ENCODE measurements at regions not wholly inside any gene's neighbourhood (a gene's known extent, or its start where the extent isn't known, plus 50 kb on each side); places are given as distances from the start of the nearest gene placed in this dataset.

DNA sequence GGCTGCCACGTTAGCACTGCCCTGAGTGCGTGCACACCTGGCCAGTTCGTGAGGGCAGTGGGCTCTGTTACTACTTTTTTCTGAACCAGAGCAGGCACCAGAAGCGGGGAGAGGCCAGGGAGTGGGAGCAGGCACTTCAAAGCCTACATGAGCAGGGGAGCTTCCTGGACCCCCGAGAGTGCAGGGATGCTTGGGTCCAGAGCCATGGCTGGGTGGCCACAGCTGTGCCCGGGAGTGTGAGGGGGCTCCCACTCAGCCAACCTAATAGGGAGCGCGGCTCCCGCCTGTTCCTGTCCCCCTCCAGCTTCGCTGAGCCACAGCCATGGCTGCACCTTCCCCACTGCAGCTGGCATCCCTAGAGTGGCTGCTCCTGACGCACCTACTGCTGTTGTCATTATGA lies 1423.3 kb downstream of the SI start:
- H3K4me3 ChIP-seq (ENCODE audit: insufficient read depth, low read depth, low read length) = no peak overlapping the region
- H3K36me3 ChIP-seq (replicated peaks; ENCODE audit: control insufficient read depth, insufficient read depth, low read length) = no peaks in the 10 kb centered on the region
- H3K27me3 ChIP-seq (ENCODE audit: control insufficient read depth, insufficient read depth, low read length) = no peaks in the 10 kb centered on the region
- DNase-seq = no peak

- Histone ChIP-seq H3K4me3 (ENCODE audit: insufficient read depth, low read depth, low read length) (no peak overlapping the region), H3K36me3 (replicated peaks; ENCODE audit: control insufficient read depth, insufficient read depth, low read length) (no peaks in the 10 kb centered on the region), H3K27me3 (ENCODE audit: control insufficient read depth, insufficient read depth, low read length) (no peaks in the 10 kb centered on the region)
- no peak for DNase-seq
Measured at GRCh38 chr3:163644172-163644571, 1434.1 kb downstream of the SI start.

DNA sequence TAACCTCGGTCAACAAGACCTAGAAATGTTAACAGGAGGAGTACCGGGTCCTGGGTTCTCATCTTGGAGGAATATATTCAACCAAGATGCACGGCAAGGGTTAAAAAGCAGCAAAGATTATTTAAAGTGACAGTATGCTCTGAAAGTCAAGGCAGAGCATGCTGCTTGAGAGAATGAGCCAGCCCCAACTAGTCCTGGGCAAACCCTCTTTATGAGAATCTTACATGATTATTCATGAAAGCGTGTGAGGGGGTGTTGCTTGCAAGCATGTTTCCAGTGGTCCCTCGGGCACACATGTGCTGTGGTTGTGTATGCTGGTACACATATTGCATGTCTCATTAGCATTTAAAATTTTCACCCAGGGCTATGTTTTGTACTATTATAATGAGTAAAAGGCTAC lies 1445.6 kb downstream of the SI start:
- H3K4me3 ChIP-seq (ENCODE audit: insufficient read depth, low read depth, low read length) = no peak overlapping the region
- H3K27me3 ChIP-seq (ENCODE audit: control insufficient read depth, insufficient read depth, low read length) = no peaks in the 10 kb centered on the region
- no peak for DNase-seq
- H3K36me3 ChIP-seq (replicated peaks; ENCODE audit: control insufficient read depth, insufficient read depth, low read length) = no peaks in the 10 kb centered on the region

DNA sequence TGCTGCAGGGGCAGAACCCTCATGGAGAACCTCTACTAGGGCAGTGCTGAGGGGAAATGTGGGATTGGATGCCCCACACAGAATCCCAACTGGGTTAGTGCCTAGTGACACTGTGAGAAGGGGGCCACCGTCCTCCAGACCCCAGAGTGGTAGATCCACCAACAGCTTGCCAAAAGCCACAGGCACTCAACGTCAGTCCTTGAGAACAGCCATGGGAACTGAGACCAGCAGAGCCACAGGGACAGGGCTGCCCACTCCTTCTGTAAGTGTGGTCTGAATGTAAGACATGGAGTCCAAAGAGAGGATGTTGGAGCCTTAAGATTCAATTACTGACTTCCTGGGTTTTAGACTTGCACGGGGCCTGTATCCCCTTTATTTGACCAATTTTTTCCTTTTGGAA lies 1451.5 kb downstream of the SI start:
- Histone ChIP-seq H3K4me3 (ENCODE audit: insufficient read depth, low read depth, low read length) (no peak overlapping the region), H3K36me3 (replicated peaks; ENCODE audit: control insufficient read depth, insufficient read depth, low read length) (no peaks in the 10 kb centered on the region), H3K27me3 (ENCODE audit: control insufficient read depth, insufficient read depth, low read length) (no peaks in the 10 kb centered on the region)
- no peak for DNase-seq

DNA sequence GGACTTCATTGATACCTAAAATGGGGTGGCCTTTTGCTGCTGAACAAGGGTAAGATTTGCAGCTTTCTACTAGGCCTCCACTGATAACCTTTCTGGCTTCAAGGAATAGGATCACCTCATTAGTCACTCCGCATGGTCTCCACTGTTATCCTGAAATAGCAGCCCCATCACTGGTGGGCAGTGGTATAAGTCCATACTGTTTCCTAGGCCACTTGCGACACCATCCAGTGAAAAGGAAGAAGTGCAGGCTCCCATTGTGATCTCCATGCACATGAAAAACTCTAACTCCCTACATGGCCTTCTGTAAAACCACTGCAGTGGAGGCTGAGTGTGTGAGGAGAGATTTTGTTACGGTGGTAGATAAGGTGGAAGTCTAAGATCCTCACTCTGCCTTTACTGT lies 1455.9 kb downstream of the SI start:
- Histone ChIP-seq H3K27me3 (ENCODE audit: control insufficient read depth, insufficient read depth, low read length) (no peaks in the 10 kb centered on the region), H3K4me3 (ENCODE audit: insufficient read depth, low read depth, low read length) (no peak overlapping the region), H3K36me3 (replicated peaks; ENCODE audit: control insufficient read depth, insufficient read depth, low read length) (no peaks in the 10 kb centered on the region)
- peak; percentile 17 for DNase-seq

- H3K27me3 ChIP-seq (ENCODE audit: control insufficient read depth, insufficient read depth, low read length) = no peaks in the 10 kb centered on the region
- no peak for DNase-seq
- H3K36me3 ChIP-seq (replicated peaks; ENCODE audit: control insufficient read depth, insufficient read depth, low read length) = no peaks in the 10 kb centered on the region
- H3K4me3 ChIP-seq (ENCODE audit: insufficient read depth, low read depth, low read length) = no peak overlapping the region
Measured at GRCh38 chr3:163614886-163615285, 1463.4 kb downstream of the SI start.

DNA sequence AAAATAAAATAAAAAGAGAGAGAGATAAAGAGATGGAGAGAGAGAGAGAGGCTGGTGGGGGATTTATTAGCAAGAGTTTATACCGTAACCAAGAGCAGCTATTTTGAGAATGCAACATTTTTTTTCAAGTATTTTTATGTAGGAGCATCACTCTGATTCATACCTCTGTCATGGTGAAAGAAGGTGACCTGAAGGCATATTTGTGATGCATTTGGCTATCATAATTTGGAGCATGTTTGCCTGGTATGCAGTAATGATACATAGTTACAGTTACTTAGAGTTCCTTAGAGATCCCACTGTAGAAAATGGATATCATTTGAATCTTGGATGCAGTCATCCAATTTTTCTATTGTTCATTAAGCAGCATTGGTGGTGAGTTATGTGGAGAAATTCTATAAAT lies 1472.4 kb downstream of the SI start:
- no peak for DNase-seq
- Histone ChIP-seq H3K27me3 (ENCODE audit: control insufficient read depth, insufficient read depth, low read length) (no peaks in the 10 kb centered on the region), H3K36me3 (replicated peaks; ENCODE audit: control insufficient read depth, insufficient read depth, low read length) (no peaks in the 10 kb centered on the region), H3K4me3 (ENCODE audit: insufficient read depth, low read depth, low read length) (no peak overlapping the region)

DNA sequence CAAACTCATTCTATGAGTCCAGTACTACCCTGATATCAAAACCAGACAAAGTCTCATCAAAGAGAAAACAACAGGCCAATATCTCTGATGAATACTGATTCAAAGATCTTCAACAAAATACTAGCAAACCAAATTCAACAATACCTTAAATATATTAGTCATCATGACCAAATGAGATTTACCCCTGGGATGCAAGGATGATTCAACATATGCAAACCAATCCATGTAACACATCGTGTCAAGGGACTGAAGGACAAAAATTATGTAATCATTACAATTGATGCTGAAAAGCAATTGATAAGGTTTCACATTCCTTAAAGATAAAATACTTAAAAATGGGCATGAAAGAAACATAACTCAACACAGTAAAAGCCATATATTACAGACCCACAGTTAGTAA lies 1476.9 kb downstream of the SI start:
- no peak for DNase-seq
- H3K36me3 ChIP-seq (replicated peaks; ENCODE audit: control insufficient read depth, insufficient read depth, low read length) = no peaks in the 10 kb centered on the region
- no peak overlapping the region for H3K4me3 ChIP-seq (ENCODE audit: insufficient read depth, low read depth, low read length)
- H3K27me3 ChIP-seq (ENCODE audit: control insufficient read depth, insufficient read depth, low read length) = no peaks in the 10 kb centered on the region

DNA sequence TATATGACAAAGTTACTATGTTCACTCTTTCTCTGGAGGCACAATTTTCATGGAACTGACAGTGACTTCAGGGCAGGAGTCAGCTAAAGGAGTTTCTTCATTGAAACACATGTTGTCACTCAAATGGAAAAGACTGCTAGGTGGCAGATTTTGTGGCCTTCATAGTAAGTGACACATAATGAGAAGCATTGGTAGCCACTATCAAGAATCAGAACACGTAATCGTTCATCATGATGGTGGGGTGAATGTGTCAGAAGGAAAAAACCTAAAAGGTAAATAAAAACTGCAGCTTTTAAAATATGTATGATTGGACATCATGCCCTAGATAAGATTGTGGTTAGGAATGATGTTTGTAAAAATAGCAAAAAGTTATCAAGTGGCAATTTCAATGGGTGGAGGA lies 1491.0 kb downstream of the SI start:
- H3K36me3 ChIP-seq (replicated peaks; ENCODE audit: control insufficient read depth, insufficient read depth, low read length) = no peaks in the 10 kb centered on the region
- H3K4me3 ChIP-seq (ENCODE audit: insufficient read depth, low read depth, low read length) = no peak overlapping the region
- H3K27me3 ChIP-seq (ENCODE audit: control insufficient read depth, insufficient read depth, low read length) = no peaks in the 10 kb centered on the region
- DNase-seq = no peak

DNA sequence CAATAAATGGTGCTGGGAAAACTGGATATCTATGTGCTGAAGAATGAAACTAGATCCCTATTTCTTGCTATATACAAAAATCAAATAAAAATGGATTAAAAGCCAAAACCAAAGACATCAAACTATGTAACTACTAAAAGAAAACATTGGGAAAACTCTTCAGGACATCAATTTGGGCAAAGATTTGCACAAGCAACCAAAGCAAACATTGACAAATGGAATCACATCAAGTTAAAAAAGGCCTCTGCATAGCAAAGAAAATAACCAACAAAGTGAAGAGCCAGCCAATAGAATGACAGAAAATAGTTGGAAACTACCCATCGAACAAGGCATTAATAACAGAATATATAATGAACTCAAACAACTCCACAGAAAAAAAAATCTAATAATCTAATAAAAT lies 1495.3 kb downstream of the SI start:
- no peaks in the 10 kb centered on the region for H3K36me3 ChIP-seq (replicated peaks; ENCODE audit: control insufficient read depth, insufficient read depth, low read length)
- H3K27me3 ChIP-seq (ENCODE audit: control insufficient read depth, insufficient read depth, low read length) = no peaks in the 10 kb centered on the region
- no peak for DNase-seq
- no peak overlapping the region for H3K4me3 ChIP-seq (ENCODE audit: insufficient read depth, low read depth, low read length)

DNA sequence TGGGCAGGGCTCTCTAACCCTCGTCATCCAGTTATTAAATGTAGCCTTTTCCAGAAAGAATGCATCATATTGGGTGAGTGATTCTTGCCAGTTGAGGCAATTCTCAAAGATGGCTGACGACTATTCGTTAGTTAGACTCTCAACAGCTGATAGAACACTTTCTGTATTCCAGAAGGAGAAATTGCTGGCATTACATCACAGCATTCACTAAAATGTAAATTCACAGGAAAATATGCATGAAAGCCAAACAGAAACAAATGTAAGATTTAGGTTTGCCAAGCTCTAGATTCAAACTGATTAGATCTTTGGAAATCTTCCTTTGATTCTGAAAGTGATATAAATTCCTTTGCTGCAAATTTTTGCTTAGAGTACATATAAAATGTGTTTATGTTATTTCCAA lies 1501.0 kb downstream of the SI start:
- Histone ChIP-seq H3K27me3 (ENCODE audit: control insufficient read depth, insufficient read depth, low read length) (no peaks in the 10 kb centered on the region), H3K4me3 (ENCODE audit: insufficient read depth, low read depth, low read length) (no peak overlapping the region), H3K36me3 (replicated peaks; ENCODE audit: control insufficient read depth, insufficient read depth, low read length) (no peaks in the 10 kb centered on the region)
- no peak for DNase-seq

GRCh38 chr3:163576314-163576713 lies 1502.0 kb downstream of the SI start:
- no peak overlapping the region for H3K4me3 ChIP-seq (ENCODE audit: insufficient read depth, low read depth, low read length)
- no peaks in the 10 kb centered on the region for H3K27me3 ChIP-seq (ENCODE audit: control insufficient read depth, insufficient read depth, low read length)
- no peaks in the 10 kb centered on the region for H3K36me3 ChIP-seq (replicated peaks; ENCODE audit: control insufficient read depth, insufficient read depth, low read length)
- DNase-seq = no peak

GRCh38 chr3:163573324-163573723 lies 1505.0 kb downstream of the SI start:
- no peaks in the 10 kb centered on the region for H3K36me3 ChIP-seq (replicated peaks; ENCODE audit: control insufficient read depth, insufficient read depth, low read length)
- DNase-seq = no peak
- no peak overlapping the region for H3K4me3 ChIP-seq (ENCODE audit: insufficient read depth, low read depth, low read length)
- no peaks in the 10 kb centered on the region for H3K27me3 ChIP-seq (ENCODE audit: control insufficient read depth, insufficient read depth, low read length)

GRCh38 chr3:163572856-163573255 lies 1505.4 kb downstream of the SI start:
- Histone ChIP-seq H3K36me3 (replicated peaks; ENCODE audit: control insufficient read depth, insufficient read depth, low read length) (no peaks in the 10 kb centered on the region), H3K4me3 (ENCODE audit: insufficient read depth, low read depth, low read length) (no peak overlapping the region), H3K27me3 (ENCODE audit: control insufficient read depth, insufficient read depth, low read length) (no peaks in the 10 kb centered on the region)
- DNase-seq = no peak

- Histone ChIP-seq H3K27me3 (ENCODE audit: control insufficient read depth, insufficient read depth, low read length) (no peaks in the 10 kb centered on the region), H3K36me3 (replicated peaks; ENCODE audit: control insufficient read depth, insufficient read depth, low read length) (no peaks in the 10 kb centered on the region), H3K4me3 (ENCODE audit: insufficient read depth, low read depth, low read length) (no peak overlapping the region)
- no peak for DNase-seq
Measured at GRCh38 chr3:163563485-163563884, 1514.8 kb downstream of the SI start.

DNA sequence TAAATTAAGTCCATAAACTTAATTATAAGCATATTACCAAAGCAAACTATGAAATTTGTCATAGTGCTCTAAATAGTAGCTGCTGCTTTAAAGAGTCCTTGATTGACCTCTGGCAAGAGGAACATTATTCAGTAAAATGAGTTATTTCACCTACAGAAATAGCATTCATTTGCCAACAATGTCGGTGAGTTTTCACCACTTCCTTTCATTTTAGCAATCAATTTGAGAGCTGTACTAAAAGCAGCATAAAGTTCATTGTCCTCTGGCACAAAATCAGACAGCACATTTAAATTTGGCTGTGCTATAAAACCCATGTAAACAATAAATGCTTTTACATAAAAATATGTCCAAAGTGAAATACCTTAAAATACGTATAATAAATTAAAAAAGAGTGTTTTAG lies 1515.7 kb downstream of the SI start:
- H3K4me3 ChIP-seq (ENCODE audit: insufficient read depth, low read depth, low read length) = no peak overlapping the region
- H3K36me3 ChIP-seq (replicated peaks; ENCODE audit: control insufficient read depth, insufficient read depth, low read length) = no peaks in the 10 kb centered on the region
- DNase-seq = no peak
- no peaks in the 10 kb centered on the region for H3K27me3 ChIP-seq (ENCODE audit: control insufficient read depth, insufficient read depth, low read length)
